ENCODE measurements at regions not wholly inside any gene's neighbourhood (a gene's known extent, or its start where the extent isn't known, plus 50 kb on each side); places are given as distances from the start of the nearest gene placed in this dataset.

GRCh38 chr1:209257454-209257853, 326.1 kb upstream of the CAMK1G start:
- no peak for DNase-seq (ENCODE audit: low read depth in 2 of 2)

- DNase-seq (ENCODE audit: low read depth in 2 of 2), result no peak
Measured at GRCh38 chr1:209260136-209260535, 323.4 kb upstream of the CAMK1G start.

DNA sequence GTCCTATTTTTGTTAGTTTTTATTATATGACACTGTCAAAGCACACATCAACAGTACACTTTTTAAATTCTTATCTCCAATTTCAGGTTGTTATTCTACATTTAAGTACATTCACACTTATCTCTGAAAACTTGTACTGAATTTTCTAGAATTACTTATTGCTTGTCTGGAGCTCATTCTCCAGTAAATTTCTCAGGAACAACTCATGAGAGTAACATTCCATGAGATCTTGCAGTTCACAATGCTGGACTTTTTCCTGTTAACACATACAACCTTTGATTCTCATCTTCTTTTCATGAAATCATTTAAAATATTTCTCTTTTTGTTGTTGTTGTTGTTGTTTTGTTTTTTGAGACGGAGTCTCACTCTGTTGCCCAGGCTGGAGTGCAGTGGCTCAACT, 320.9 kb upstream of the CAMK1G start:
- no peak for DNase-seq (ENCODE audit: low read depth in 2 of 2)

DNA sequence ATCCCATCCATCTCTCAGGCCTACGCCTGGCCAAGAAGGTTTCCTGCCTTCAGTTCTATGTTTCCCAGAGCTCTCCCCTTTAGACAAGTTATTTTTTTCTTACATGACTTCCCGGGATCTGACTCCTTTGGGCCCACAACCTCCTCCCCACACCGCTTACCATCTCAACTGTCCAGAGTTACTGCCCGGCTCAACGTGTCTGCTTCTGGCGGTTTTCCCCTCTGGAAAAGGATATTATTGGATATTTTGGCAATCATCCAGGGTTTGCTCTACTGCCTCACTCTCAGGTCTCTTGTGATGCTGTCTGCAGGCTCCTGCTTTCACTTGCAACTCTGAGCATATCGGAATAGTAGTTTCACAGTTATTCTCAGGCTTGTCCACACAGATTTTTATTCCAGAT, 318.2 kb upstream of the CAMK1G start:
- DNase-seq (ENCODE audit: low read depth in 2 of 2), result no peak

- no peak for DNase-seq (ENCODE audit: low read depth in 2 of 2)
Measured at GRCh38 chr1:209266590-209267205, 316.8 kb upstream of the CAMK1G start.

- no peak for DNase-seq (ENCODE audit: low read depth in 2 of 2)
Measured at GRCh38 chr1:209267968-209268367, 315.5 kb upstream of the CAMK1G start.

DNA sequence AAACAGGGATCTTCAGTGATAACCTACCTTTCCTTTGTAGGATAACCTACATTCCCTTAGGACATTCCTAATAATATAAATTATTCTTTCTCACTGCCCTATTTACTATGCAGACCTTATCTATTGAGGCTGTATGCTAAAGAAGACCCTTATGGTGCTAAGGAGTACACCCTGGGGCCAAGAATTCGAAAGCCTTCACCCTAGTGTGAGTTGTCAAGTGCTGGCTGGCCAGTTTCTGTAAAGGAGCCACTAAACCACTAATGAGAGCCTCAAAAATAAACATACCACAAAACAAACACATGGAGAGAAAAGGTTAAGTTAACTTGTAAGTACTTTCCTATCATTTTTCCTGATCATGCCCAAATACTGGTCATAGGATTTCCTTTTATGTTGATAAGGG, 315.0 kb upstream of the CAMK1G start:
- no peak for DNase-seq (ENCODE audit: low read depth in 2 of 2)

- no peak for DNase-seq (ENCODE audit: low read depth in 2 of 2)
Measured at GRCh38 chr1:209276321-209276720, 307.2 kb upstream of the CAMK1G start.

DNA sequence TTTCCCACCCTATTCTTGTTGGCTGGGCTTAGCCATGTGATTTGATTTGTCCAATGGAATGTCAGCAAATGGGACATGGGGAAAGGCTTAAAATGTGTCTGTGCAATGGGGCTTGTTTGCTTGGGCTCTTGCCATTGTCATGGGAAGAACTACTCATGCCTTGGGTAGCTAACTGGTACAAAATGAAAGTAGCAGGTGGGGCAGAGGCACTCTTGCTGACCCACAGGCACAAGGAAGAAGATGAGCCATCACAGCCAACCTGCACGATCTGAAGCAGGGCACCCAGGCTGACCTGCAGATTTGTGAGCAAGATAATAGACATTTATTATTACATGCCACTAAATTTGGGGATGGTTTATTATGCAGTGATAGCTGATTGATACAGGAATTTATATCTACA, 305.9 kb upstream of the CAMK1G start:
- no peak for DNase-seq (ENCODE audit: low read depth in 2 of 2)

- DNase-seq (ENCODE audit: low read depth in 2 of 2), result no peak
Measured at GRCh38 chr1:209291715-209292114, 291.8 kb upstream of the CAMK1G start.

DNA sequence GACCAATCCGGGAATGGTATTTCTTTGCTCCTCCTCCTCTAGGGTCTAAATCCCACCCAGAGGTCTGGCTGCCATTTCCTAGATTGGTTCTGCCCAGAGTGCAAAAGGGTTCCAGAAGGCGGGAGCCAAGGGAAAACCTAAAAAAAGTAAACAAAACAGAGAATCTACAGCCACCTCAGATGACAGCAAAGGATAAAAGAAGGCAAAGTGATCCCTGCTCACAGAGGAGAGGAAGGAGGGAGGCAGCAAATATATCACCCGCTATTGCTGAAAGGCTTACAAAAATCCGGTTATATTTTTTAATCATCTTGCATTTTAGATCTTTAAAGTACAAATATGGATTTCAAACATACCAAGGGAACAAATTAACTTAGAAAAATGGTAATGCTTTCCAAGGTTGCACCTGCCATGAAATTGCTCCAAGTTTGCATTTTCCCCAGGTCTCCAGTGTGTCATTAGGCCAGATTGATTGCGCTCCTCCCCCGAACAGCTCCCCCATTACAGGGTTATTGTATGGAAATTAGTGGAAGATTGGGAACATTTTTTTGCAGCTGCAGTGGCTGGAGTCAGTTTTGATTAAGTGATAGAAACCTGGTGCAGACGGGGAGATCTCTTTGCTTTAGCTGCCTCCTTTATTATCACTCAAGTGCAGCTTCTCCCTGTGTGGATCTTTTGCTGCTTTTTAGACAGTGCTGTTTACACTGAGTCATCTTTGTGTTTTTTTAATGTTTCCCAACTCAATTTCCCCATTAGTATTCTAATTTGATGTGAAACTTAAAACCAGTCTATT, 280.5 kb upstream of the CAMK1G start:
- DNase-seq (ENCODE audit: low read depth in 2 of 2), result no peak

DNA sequence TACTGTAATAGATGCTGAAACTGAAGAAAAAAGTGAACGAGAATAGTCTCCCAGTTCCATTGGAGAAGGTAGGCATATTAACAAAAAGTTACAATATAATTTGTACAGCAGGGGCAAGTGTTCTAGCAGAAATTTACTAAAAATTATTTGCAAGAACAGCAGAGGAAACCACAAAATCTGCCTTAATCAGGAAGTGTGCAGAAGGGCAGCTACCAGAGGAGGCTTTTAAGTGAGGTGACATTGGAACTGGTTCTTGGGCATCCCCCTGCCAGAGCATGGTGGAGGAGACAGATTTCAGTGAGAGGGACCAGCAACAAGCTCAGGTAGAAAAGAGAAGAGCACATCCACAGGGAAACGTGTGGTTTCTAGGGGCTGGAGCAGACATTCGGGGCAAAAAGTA, 279.3 kb upstream of the CAMK1G start:
- no peak for DNase-seq (ENCODE audit: low read depth in 2 of 2)

GRCh38 chr1:209305221-209305954, 278.1 kb upstream of the CAMK1G start:
- no peak for DNase-seq (ENCODE audit: low read depth in 2 of 2)

DNA sequence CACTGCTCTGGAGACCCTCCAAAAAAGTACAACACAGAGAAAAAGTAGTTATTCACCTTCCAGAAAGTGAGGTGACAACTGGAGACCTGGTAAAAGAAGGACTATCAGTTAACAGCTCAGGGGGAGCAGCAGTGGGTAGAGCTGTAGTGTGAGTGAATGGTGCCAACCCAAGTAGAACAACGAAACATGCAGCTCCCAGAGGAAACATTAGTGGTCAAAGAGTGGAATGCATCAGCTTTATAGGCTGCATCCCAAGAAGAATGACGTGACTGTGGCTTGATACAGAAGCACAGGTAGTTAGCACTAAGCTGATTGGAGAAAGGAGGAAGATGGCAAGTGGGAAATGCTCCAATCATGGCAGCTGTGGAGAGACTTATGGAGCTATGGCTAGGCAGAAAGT, 275.7 kb upstream of the CAMK1G start:
- DNase-seq (ENCODE audit: low read depth in 2 of 2), result no peak

DNA sequence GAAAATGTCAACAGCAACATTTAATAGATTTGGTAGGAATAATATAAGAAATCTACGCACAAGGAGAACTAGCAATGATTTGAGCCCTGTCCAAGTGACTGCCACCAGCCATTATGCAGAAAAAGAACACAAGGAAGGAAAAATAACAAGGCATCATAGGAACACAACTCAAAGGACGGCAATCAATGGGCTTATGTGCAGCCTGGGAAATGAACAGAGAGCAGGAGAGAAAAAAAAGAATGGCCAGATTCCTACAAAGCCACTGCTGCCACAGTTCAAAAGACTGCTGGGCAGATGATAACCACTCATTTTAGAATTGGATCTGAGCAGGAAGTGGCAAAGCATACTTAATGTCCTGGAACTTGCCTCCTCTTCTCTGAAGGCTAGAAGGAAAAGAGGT, 274.3 kb upstream of the CAMK1G start:
- DNase-seq (ENCODE audit: low read depth in 2 of 2), result no peak

GRCh38 chr1:209311770-209312169, 271.7 kb upstream of the CAMK1G start:
- no peak for DNase-seq (ENCODE audit: low read depth in 2 of 2)

DNA sequence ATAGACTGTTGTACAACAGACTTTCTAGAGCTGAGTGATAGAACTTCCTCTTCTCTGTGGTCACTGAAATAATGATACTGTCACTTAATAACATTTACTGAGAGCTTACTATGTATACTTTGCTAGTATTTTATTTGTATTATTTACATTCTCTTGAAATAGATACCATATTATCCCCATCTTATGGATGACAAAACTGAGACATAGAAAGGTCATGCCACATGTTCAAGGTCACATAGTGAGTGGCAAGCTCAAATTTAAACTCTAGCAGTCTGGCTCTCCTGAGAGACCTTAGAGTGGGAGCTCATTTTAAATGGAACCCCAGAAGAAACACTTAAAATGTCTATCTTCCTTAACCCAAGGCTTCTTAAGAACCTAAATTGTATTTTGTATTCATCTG, 266.6 kb upstream of the CAMK1G start:
- no peak for DNase-seq (ENCODE audit: low read depth in 2 of 2)

DNA sequence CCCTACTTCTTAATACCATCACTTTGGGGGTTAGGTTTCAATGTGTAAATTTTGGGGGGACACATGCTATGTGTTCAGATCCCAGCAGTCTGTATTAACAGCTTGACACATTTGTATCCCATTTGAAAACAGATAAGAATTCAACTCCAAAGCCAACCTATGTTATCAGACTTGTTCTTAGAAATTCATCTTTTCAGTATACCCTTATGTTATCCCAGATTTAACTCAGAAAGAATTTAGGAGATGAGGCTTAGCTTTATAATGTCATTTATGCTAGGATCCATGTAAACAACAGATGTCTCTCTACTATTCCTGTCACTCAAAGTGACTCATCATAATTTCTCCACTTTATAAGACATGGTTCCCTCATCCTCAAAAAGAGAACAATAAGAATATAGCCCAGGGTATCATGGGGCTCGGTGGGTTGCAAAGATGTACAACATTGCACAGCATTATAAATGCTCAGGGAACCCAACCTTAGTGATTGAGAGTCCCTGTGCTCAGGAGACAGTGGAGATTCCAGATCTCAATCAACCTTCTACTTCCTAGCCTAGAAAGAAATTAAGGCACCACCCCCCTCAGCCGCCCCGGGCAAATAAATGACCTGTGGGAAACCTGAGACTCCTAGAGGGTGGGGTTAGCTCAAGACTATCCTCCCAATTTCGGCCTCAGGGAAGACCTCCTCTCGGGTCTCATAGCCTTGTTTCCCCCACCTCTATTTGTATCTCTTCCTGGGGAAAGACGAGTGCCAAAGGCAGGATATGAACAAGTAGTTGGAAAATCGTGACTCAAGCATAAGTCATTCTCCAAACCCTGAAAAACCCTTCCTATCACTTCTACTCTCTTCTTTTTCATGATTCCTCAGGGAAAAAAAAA, 265.1 kb upstream of the CAMK1G start:
- no peak for DNase-seq (ENCODE audit: low read depth in 2 of 2)

DNA sequence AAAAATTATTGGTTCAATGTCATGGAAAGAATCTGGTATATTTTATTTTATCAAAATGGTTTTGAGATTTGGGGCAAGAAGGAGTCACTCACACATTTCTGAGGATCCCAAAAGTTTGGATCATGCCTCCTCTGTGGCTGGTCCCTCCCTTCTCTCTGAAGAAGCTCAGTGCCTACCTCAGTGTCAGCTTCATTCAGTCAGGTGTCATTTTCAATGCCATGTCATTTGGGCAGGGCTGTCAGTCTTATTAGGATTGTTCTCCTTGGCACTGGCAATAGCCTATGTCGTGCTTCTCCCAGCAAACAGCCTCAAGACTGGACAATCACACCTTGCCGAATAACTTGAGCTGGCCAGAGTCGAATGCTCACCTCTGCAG, 264.5 kb upstream of the CAMK1G start:
- DNase-seq (ENCODE audit: low read depth in 2 of 2), result no peak

GRCh38 chr1:209319549-209319948, 264.0 kb upstream of the CAMK1G start:
- no peak for DNase-seq (ENCODE audit: low read depth in 2 of 2)

DNA sequence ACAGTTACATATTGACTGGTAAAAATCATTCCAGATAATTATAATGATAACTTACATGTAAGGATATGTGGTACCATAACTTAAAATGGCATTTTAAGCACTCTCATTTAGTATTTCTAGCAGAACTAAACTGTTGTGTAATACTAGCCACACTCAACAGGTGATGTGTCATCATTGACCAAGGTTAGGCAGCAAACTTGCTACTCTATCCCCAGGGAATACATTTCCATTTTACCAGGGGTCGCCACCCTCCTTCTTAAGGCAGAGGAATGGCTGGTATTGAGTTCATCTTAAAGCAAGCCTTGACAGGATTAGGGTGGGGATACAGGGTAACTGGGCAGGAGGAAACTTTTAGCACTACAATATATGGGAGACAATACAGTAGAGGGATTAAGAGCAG, 259.8 kb upstream of the CAMK1G start:
- DNase-seq (ENCODE audit: low read depth in 2 of 2), result no peak
